H1 (cell line): ENCODE measurements at regions not wholly inside any gene's neighbourhood (a gene's known extent, or its start where the extent isn't known, plus 50 kb on each side); places are given as distances from the start of the nearest gene placed in this dataset.

Experiments
- EZH2 ChIP-seq: fragments of 200-600 bp; sonication (generic); IDR thresholded peaks from 2 replicates; pipeline ENCODE4 v1.7.1; 2012; ENCODE audit warnings: low read depth, mild to moderate bottlenecking, moderate library complexity, low read length, inconsistent platforms; ENCODE audit not compliant: severe bottlenecking
- GABPA ChIP-seq: IDR thresholded peaks from 2 replicates; pipeline ENCODE4 v1.6.1; 2011; ENCODE audit warnings: mild to moderate bottlenecking, low read length, moderate library complexity, borderline replicate concordance; ENCODE audit not compliant: insufficient read depth
- POLR2AphosphoS5 ChIP-seq: IDR thresholded peaks from 2 replicates; pipeline ENCODE4 v1.6.1; 2011; ENCODE audit warnings: low read depth, low read length
- SUZ12 ChIP-seq: fragments of 200-600 bp; sonication (generic); IDR thresholded peaks from 2 replicates; pipeline ENCODE4 v1.6.1; 2012; ENCODE audit warnings: mild to moderate bottlenecking, inconsistent platforms, low read length, moderate library complexity, mixed read lengths
- TAF1 ChIP-seq: IDR thresholded peaks from 2 replicates; pipeline ENCODE4 v1.6.1; 2011; ENCODE audit warnings: mild to moderate bottlenecking, low read depth, low read length
- TF ChIP-seq, protein P1 (sequence below), 3 experiments: IDR thresholded peaks; 1 replicate in 2 of 3; 2 replicates in 1 of 3; pipeline versions ENCODE4 v1.5.1 to v1.6.1; 2011; ENCODE audit warnings: low read length in 3 of 3, mild to moderate bottlenecking in 3 of 3, inconsistent platforms in 2 of 3, low read depth in 1 of 3, moderate library complexity in 1 of 3; ENCODE audit not compliant: insufficient read depth in 1 of 3; ENCODE audit errors: control extremely low read depth in 1 of 3
- TF ChIP-seq, protein P2 (sequence below): IDR thresholded peaks from 2 replicates; pipeline ENCODE4 v1.6.1; 2012; ENCODE audit warnings: inconsistent platforms

DNA sequence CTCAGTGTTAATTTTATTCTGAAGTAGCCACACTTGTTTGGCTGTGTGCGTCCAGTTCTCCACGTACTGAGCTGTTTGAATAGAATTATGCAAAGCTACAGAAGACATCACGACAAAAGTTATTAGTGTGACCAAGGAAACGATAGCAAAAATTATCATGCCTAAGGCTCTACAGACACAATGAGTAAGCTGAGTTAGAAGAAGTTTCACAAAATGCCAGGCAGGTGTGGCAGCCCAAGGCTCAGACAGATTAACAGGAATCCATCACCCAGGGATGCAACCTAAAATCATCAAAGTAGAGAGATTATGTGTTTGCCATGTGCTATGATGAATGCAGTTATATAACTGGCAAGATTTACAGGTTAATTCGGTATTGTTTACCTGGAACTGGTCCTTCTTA, 73.1 kb upstream of the INCENP start:
- no peak for TF ChIP-seq TAF1
- TF ChIP-seq EZH2: no peak
- no peak for TF ChIP-seq SUZ12
- TF ChIP-seq GABPA: no peak
- TF ChIP-seq, protein P1, sequence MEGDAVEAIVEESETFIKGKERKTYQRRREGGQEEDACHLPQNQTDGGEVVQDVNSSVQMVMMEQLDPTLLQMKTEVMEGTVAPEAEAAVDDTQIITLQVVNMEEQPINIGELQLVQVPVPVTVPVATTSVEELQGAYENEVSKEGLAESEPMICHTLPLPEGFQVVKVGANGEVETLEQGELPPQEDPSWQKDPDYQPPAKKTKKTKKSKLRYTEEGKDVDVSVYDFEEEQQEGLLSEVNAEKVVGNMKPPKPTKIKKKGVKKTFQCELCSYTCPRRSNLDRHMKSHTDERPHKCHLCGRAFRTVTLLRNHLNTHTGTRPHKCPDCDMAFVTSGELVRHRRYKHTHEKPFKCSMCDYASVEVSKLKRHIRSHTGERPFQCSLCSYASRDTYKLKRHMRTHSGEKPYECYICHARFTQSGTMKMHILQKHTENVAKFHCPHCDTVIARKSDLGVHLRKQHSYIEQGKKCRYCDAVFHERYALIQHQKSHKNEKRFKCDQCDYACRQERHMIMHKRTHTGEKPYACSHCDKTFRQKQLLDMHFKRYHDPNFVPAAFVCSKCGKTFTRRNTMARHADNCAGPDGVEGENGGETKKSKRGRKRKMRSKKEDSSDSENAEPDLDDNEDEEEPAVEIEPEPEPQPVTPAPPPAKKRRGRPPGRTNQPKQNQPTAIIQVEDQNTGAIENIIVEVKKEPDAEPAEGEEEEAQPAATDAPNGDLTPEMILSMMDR (IDR thresholded peaks at IDR 0.05; ENCODE audit: control extremely low read depth in 1 of 3, insufficient read depth in 1 of 3, low read depth in 1 of 3, low read length in 3 of 3): no peak
- no peak for TF ChIP-seq POLR2AphosphoS5
- TF ChIP-seq, protein P2, sequence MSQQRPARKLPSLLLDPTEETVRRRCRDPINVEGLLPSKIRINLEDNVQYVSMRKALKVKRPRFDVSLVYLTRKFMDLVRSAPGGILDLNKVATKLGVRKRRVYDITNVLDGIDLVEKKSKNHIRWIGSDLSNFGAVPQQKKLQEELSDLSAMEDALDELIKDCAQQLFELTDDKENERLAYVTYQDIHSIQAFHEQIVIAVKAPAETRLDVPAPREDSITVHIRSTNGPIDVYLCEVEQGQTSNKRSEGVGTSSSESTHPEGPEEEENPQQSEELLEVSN: no peak
